ENCODE measurements at regions not wholly inside any gene's neighbourhood (a gene's known extent, or its start where the extent isn't known, plus 50 kb on each side); places are given as distances from the start of the nearest gene placed in this dataset.
"Not testable (repeated sequence)": the region's sequence is repeated elsewhere in the genome, so short reads cannot be mapped to it uniquely, and the experiment has no call there.

GRCh38 chr4:20019310-20020015, 232.2 kb upstream of the SLIT2 start:
- TF ChIP-seq POLR2A (IDR thresholded peaks at IDR 0.05): no peak
- TF ChIP-seq, protein P1, sequence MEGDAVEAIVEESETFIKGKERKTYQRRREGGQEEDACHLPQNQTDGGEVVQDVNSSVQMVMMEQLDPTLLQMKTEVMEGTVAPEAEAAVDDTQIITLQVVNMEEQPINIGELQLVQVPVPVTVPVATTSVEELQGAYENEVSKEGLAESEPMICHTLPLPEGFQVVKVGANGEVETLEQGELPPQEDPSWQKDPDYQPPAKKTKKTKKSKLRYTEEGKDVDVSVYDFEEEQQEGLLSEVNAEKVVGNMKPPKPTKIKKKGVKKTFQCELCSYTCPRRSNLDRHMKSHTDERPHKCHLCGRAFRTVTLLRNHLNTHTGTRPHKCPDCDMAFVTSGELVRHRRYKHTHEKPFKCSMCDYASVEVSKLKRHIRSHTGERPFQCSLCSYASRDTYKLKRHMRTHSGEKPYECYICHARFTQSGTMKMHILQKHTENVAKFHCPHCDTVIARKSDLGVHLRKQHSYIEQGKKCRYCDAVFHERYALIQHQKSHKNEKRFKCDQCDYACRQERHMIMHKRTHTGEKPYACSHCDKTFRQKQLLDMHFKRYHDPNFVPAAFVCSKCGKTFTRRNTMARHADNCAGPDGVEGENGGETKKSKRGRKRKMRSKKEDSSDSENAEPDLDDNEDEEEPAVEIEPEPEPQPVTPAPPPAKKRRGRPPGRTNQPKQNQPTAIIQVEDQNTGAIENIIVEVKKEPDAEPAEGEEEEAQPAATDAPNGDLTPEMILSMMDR (IDR thresholded peaks at IDR 0.05 in 4 of 5, conservative IDR thresholded peaks at IDR 0.05 in 1 of 5): no peak
- DNase-seq: no peak
- Histone ChIP-seq H3K36me3 (no peaks in the 10 kb centered on the region), H3K27ac (no peak overlapping the region), H3K9me3 (no peaks in the 10 kb centered on the region), H3K27me3 (no peaks in the 10 kb centered on the region), H3K4me3 (no peak overlapping the region), H3K4me1 (no peaks in the 10 kb centered on the region)
- ATAC-seq: no peak
- in situ Hi-C loops (cut with MboI; ENCODE audit: low sequenced_read_pairs in 4 of 4): no loop called here
- intact Hi-C loops (cut with DNase I; ENCODE audit: low total_unique reads): no loop called here

DNA sequence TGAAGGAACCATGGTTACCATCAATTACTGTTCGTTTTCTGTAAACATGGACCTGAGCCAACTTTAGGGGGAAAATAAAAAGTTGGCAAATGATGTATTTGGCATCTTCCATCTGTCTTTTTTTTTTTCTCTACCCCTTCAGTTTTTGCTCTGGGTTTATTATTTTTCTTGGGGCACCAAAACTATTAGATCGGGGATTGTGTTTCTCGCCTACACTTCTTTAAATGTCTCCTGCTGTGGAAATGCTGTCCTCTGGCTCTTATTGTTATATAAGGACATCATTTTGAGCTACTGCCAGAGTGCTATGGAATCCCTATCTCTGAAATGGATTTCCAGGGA, 234.0 kb upstream of the SLIT2 start:
- no peaks in the 10 kb centered on the region for H3K36me3 ChIP-seq
- ATAC-seq: no peak
- no peak overlapping the region for H3K4me3 ChIP-seq
- intact Hi-C loops (cut with DNase I; ENCODE audit: low total_unique reads): no loop called here
- H3K4me1 ChIP-seq: no peaks in the 10 kb centered on the region
- no peak for DNase-seq
- H3K27me3 ChIP-seq: no peaks in the 10 kb centered on the region
- in situ Hi-C loops (cut with MboI; ENCODE audit: low sequenced_read_pairs in 4 of 4): no loop called here
- H3K9me3 ChIP-seq: no peaks in the 10 kb centered on the region
- no peak overlapping the region for H3K27ac ChIP-seq
- TF ChIP-seq, protein P1 (IDR thresholded peaks at IDR 0.05 in 4 of 5, conservative IDR thresholded peaks at IDR 0.05 in 1 of 5): no peak
- no peak for TF ChIP-seq POLR2A (IDR thresholded peaks at IDR 0.05)

DNA sequence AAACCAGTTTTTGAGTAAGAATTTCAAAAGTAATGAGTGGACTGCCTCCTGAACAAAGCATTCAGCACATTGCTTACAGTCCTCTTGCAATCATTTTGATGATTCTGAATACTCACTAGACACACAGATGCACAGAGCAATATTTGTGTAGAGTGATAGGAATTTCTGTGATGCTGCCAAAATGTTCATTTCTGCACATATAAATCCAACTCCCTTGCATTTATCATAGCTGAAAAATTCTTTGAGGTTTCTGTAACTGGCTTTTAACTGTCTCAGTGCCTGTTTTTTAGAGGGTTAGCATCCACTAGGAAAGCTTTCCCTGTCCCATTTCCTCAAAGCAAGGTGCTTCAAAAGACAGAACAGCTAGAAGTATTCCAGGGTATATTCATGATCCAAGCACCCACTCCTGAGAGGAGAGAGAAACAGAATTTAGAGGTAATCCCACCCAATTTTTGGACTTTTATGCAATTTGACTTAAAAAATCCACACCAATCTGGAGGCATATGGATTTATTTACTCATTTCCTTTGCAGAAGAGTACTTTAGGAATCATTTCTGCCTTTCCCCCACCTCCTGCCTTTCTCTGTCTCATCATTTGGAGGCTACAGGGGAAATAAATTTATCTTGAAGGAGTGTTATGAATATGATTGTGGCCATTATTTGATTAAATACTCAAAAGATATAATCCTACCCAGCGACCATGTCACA, 234.5 kb upstream of the SLIT2 start:
- Histone ChIP-seq H3K4me1 (no peaks in the 10 kb centered on the region), H3K36me3 (no peaks in the 10 kb centered on the region), H3K27ac (no peak overlapping the region), H3K4me3 (no peak overlapping the region), H3K9me3 (no peaks in the 10 kb centered on the region), H3K27me3 (no peaks in the 10 kb centered on the region)
- in situ Hi-C loops (cut with MboI; ENCODE audit: low sequenced_read_pairs in 4 of 4) (no loop called here), intact Hi-C loops (cut with DNase I; ENCODE audit: low total_unique reads) (no loop called here)
- ATAC-seq (no peak), DNase-seq (no peak)
- TF ChIP-seq, protein P1 (IDR thresholded peaks at IDR 0.05 in 4 of 5, conservative IDR thresholded peaks at IDR 0.05 in 1 of 5): no peak
- no peak for TF ChIP-seq POLR2A (IDR thresholded peaks at IDR 0.05)

GRCh38 chr4:20015636-20016224, 236.0 kb upstream of the SLIT2 start:
- H3K9me3 ChIP-seq: no peaks in the 10 kb centered on the region
- H3K36me3 ChIP-seq: no peaks in the 10 kb centered on the region
- no peak overlapping the region for H3K4me3 ChIP-seq
- H3K27me3 ChIP-seq: no peaks in the 10 kb centered on the region
- ATAC-seq (no peak), DNase-seq (no peak)
- no peak for TF ChIP-seq POLR2A (IDR thresholded peaks at IDR 0.05)
- TF ChIP-seq, protein P1 (IDR thresholded peaks at IDR 0.05 in 4 of 5, conservative IDR thresholded peaks at IDR 0.05 in 1 of 5): no peak
- no peak overlapping the region for H3K27ac ChIP-seq
- no peaks in the 10 kb centered on the region for H3K4me1 ChIP-seq
- in situ Hi-C loops (cut with MboI; ENCODE audit: low sequenced_read_pairs in 4 of 4): no loop called here
- intact Hi-C loops (cut with DNase I; ENCODE audit: low total_unique reads): no loop called here

- H3K27ac ChIP-seq; H3K9me3 ChIP-seq; in situ Hi-C loops (cut with MboI; ENCODE audit: low sequenced_read_pairs in 4 of 4); ATAC-seq; H3K36me3 ChIP-seq; H3K4me1 ChIP-seq; H3K4me3 ChIP-seq; DNase-seq; intact Hi-C loops (cut with DNase I; ENCODE audit: low total_unique reads); H3K27me3 ChIP-seq: not testable (repeated sequence)
Observed at GRCh38 chr4:20003836-20004558, 247.7 kb upstream of the SLIT2 start.

All from gastrocnemius medialis (tissue), 4 donors.